HEK293 (cell line): ENCODE measurements at regions not wholly inside any gene's neighbourhood (a gene's known extent, or its start where the extent isn't known, plus 50 kb on each side); places are given as distances from the start of the nearest gene placed in this dataset.

ENCODE experiments used
- CTCF ChIP-seq: fragments of 450-650 bp; formaldehyde crosslinking; IDR thresholded peaks from 2 replicates; pipeline ENCODE4 v1.5.1; 2016; ENCODE audit warnings: missing biosample characterization, missing genetic modification characterization
- GFI1B ChIP-seq: fragments of 450-650 bp; formaldehyde crosslinking; IDR thresholded peaks from 2 replicates; pipeline ENCODE4 v1.5.1; 2016; ENCODE audit warnings: missing biosample characterization, missing genetic modification characterization
- KLF10 ChIP-seq: fragments of 450-650 bp; IDR thresholded peaks from 2 replicates; pipeline ENCODE4 v1.5.1; 2018; ENCODE audit warnings: missing biosample characterization, mild to moderate bottlenecking, missing genetic modification characterization
- MZF1 ChIP-seq: fragments of 450-650 bp; formaldehyde crosslinking; IDR thresholded peaks from 2 replicates; pipeline ENCODE4 v1.5.1; 2017; ENCODE audit warnings: missing biosample characterization, missing genetic modification characterization, borderline replicate concordance
- YY1 ChIP-seq: fragments of 450-650 bp; formaldehyde crosslinking; IDR thresholded peaks from 2 replicates; pipeline ENCODE4 v1.5.1; 2018; ENCODE audit warnings: missing biosample characterization, missing genetic modification characterization
- ZFP37 ChIP-seq: fragments of 450-650 bp; formaldehyde crosslinking; IDR thresholded peaks from 2 replicates; pipeline ENCODE4 v1.5.1; 2016; ENCODE audit warnings: missing biosample characterization, missing genetic modification characterization
- ZNF350 ChIP-seq: fragments of 450-650 bp; formaldehyde crosslinking; IDR thresholded peaks from 2 replicates; pipeline ENCODE4 v1.5.0; 2017; ENCODE audit warnings: missing biosample characterization, mild to moderate bottlenecking, missing genetic modification characterization

- TF ChIP-seq ZFP37 (tag by site-specific recombination) (no peak), CTCF (tag by site-specific recombination) (no peak), GFI1B (tag by site-specific recombination) (no peak), YY1 (tag by site-specific recombination) (no peak), MZF1 (tag by site-specific recombination) (no peak), ZNF350 (no peak), KLF10 (no peak)
These were observed 320.1 kb upstream of the FMN2 start for GRCh38 chr1:239771550-239771949.
